ENCODE measurements at regions not wholly inside any gene's neighbourhood (a gene's known extent, or its start where the extent isn't known, plus 50 kb on each side); places are given as distances from the start of the nearest gene placed in this dataset.
A peak's percentile ranks its signal among the peaks of the same experiment; 100 is the strongest.

DNA sequence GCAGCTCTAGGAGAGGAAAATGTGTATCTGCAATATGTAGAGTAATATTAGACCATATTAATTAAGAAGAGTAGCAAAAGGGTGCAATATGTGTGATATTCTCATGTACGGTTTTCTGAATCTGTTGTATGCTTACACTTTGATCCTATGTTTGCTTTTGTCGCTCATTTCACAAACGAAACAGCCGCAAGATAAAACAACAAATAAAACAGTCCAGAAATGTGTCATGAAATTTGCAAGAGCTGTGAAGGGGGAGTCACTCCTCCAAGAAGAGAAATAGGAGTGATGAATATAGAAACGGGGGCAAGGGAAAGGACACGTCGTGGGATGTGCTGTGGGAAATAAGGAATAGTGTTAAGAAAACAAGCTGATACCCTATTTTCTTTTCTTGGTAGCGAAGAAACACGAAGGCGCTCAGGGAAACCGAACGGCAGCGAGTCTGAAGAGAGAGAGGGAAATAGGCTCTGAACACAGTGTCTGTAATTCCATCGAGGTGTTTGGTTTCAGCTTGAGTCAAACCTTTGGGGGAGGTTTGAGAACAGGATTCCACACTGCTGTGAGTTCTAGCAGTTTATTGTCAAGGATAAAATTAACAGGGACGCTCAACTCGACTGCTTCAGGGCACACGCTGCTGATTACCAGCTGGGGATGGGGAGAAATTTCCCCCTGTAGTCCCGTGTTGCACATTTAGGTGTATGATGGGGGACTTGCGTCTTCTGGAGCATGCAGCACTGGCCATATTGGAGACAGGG, 595.6 kb upstream of the TENM3 start:
- ATAC-seq (no peak), DNase-seq (no peak)
- H3K4me1 ChIP-seq (ENCODE audit: control insufficient read depth, insufficient read depth, low read length) = no peaks in the 10 kb centered on the region
- no peak overlapping the region for H3K4me3 ChIP-seq (ENCODE audit: low read length)
- H3K9me3 ChIP-seq (ENCODE audit: control insufficient read depth, low read length) = no peaks in the 10 kb centered on the region
- WGBS = 53% methylated on average over 19 of the region's 19 CpGs
- H3K27me3 ChIP-seq (ENCODE audit: control insufficient read depth, insufficient read depth) = no peaks in the 10 kb centered on the region
- intact Hi-C loops (cut with DNase I) = no loop called here
- no peak overlapping the region for H3K27ac ChIP-seq (ENCODE audit: low read length)

DNA sequence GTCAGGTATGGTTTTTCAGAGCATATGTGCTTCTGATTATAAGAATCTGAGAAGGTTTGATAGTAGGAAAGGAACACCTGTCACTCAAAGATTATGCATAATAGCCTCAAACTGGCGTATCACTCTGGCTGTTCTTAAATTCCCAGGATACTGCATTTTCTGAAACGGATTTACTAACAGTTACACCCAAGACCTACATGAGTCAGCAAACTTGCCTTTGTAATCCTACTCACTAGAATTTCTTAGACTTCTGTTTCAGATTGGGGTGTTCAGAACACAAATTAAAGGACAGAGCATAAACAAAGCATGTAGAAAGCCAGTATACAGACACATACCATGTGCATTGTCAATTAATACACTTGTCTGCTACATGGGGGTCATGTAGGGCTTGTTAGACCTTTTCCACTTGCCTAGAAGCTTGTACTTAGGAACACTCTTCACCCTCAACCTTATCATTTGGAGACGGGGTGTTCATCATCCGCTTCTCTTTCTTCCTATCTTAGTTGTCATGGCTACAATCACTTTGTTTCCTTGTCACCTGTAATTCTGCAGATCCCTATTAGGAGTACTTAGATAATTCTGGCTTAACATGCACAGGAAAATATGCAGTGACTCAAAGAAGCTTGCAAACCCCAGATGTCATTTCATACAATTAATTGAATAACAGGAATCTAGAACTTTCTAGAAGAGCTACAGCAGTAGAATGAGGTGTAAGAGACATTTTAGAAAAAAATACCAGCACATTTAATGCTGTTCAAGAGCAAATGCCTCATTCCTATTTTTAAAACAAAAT, 593.0 kb upstream of the TENM3 start:
- Histone ChIP-seq H3K4me1 (ENCODE audit: control insufficient read depth, insufficient read depth, low read length) (no peaks in the 10 kb centered on the region), H3K27ac (ENCODE audit: low read length) (no peak overlapping the region), H3K27me3 (ENCODE audit: control insufficient read depth, insufficient read depth) (no peaks in the 10 kb centered on the region), H3K4me3 (ENCODE audit: low read length) (no peak overlapping the region), H3K9me3 (ENCODE audit: control insufficient read depth, low read length) (no peaks in the 10 kb centered on the region)
- 43% methylated on average over 4 of the region's 4 CpGs for WGBS
- ATAC-seq (no peak), DNase-seq (no peak)
- intact Hi-C loops (cut with DNase I) = no loop called here

- no peaks in the 10 kb centered on the region for H3K9me3 ChIP-seq (ENCODE audit: control insufficient read depth, low read length)
- ATAC-seq = no peak
- 88% methylated on average over 5 of the region's 5 CpGs for WGBS
- intact Hi-C loops (cut with DNase I) = no loop called here
- H3K27me3 ChIP-seq (ENCODE audit: control insufficient read depth, insufficient read depth) = no peaks in the 10 kb centered on the region
- H3K27ac ChIP-seq (ENCODE audit: low read length) = no peak overlapping the region
- H3K4me3 ChIP-seq (ENCODE audit: low read length) = no peak overlapping the region
- no peaks in the 10 kb centered on the region for H3K4me1 ChIP-seq (ENCODE audit: control insufficient read depth, insufficient read depth, low read length)
- no peak for DNase-seq
These were observed 586.5 kb upstream of the TENM3 start for GRCh38 chr4:181656748-181657147.

GRCh38 chr4:181659202-181659601, 584.0 kb upstream of the TENM3 start:
- no peaks in the 10 kb centered on the region for H3K9me3 ChIP-seq (ENCODE audit: control insufficient read depth, low read length)
- no peaks in the 10 kb centered on the region for H3K4me1 ChIP-seq (ENCODE audit: control insufficient read depth, insufficient read depth, low read length)
- H3K27ac ChIP-seq (ENCODE audit: low read length) = no peak overlapping the region
- DNase-seq (no peak), ATAC-seq (no peak)
- H3K27me3 ChIP-seq (ENCODE audit: control insufficient read depth, insufficient read depth) = no peaks in the 10 kb centered on the region
- intact Hi-C loops (cut with DNase I) = no loop called here
- 61% methylated on average over 3 of the region's 3 CpGs for WGBS
- H3K4me3 ChIP-seq (ENCODE audit: low read length) = no peak overlapping the region

DNA sequence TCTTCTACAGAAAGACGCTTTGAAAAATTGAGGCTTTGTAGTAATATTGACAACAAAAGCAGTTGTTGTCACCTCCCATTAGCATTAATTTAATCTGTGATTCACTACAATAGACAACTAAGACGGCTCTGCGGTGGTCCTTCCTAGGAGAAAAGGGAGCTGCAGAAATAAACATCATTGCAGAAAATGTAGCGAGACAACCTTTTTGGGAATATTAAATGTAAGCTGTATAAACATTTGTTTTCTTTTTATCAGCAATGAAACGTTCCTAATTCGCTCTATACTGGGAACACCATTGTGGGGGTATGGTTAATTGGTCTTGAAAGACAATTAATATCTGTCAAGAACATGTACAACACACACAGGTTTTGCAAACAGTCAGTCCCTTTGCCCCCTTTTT, 583.3 kb upstream of the TENM3 start:
- H3K9me3 ChIP-seq (ENCODE audit: control insufficient read depth, low read length) = no peaks in the 10 kb centered on the region
- intact Hi-C loops (cut with DNase I) = no loop called here

GRCh38 chr4:181661090-181661489, 582.1 kb upstream of the TENM3 start:
- DNase-seq (no peak), ATAC-seq (no peak)
- Histone ChIP-seq H3K4me3 (ENCODE audit: low read length) (no peak overlapping the region), H3K4me1 (ENCODE audit: control insufficient read depth, insufficient read depth, low read length) (no peaks in the 10 kb centered on the region), H3K27ac (ENCODE audit: low read length) (no peak overlapping the region), H3K9me3 (ENCODE audit: control insufficient read depth, low read length) (no peaks in the 10 kb centered on the region), H3K27me3 (ENCODE audit: control insufficient read depth, insufficient read depth) (no peaks in the 10 kb centered on the region)
- intact Hi-C loops (cut with DNase I) = no loop called here
- WGBS = 75% methylated on average over 4 of the region's 4 CpGs

More for the DNA sequence above, 583.3 kb upstream of the TENM3 start:
- no peak overlapping the region for H3K4me3 ChIP-seq (ENCODE audit: low read length)
- H3K4me1 ChIP-seq (ENCODE audit: control insufficient read depth, insufficient read depth, low read length) = no peaks in the 10 kb centered on the region
- 73% methylated on average over 6 of the region's 6 CpGs for WGBS
- no peak for ATAC-seq
- DNase-seq = no peak
- H3K27ac ChIP-seq (ENCODE audit: low read length) = no peak overlapping the region
- no peaks in the 10 kb centered on the region for H3K27me3 ChIP-seq (ENCODE audit: control insufficient read depth, insufficient read depth)

- no peak overlapping the region for H3K27ac ChIP-seq (ENCODE audit: low read length)
- H3K4me1 ChIP-seq (ENCODE audit: control insufficient read depth, insufficient read depth, low read length) = no peaks in the 10 kb centered on the region
- intact Hi-C loops (cut with DNase I) = no loop called here
- no peak overlapping the region for H3K4me3 ChIP-seq (ENCODE audit: low read length)
- ATAC-seq = no peak
- H3K9me3 ChIP-seq (ENCODE audit: control insufficient read depth, low read length) = no peaks in the 10 kb centered on the region
- no peaks in the 10 kb centered on the region for H3K27me3 ChIP-seq (ENCODE audit: control insufficient read depth, insufficient read depth)
- DNase-seq = no peak
- WGBS = 5% methylated on average over 2 of the region's 2 CpGs
These were observed 581.3 kb upstream of the TENM3 start for GRCh38 chr4:181661923-181662322.

- intact Hi-C loops (cut with DNase I) = no loop called here
- 15% methylated on average over 3 of the region's 3 CpGs for WGBS
- H3K4me3 ChIP-seq (ENCODE audit: low read length) = no peak overlapping the region
- H3K27ac ChIP-seq (ENCODE audit: low read length) = no peak overlapping the region
- H3K27me3 ChIP-seq (ENCODE audit: control insufficient read depth, insufficient read depth) = no peaks in the 10 kb centered on the region
- DNase-seq (peak in 1 of 3 donors; percentile 42), ATAC-seq (no peak)
- no peaks in the 10 kb centered on the region for H3K9me3 ChIP-seq (ENCODE audit: control insufficient read depth, low read length)
- H3K4me1 ChIP-seq (ENCODE audit: control insufficient read depth, insufficient read depth, low read length) = no peaks in the 10 kb centered on the region
These were observed 580.8 kb upstream of the TENM3 start for GRCh38 chr4:181662383-181662782.

GRCh38 chr4:181670506-181670905, 572.7 kb upstream of the TENM3 start:
- DNase-seq (no peak), ATAC-seq (no peak)
- H3K9me3 ChIP-seq (ENCODE audit: control insufficient read depth, low read length) = no peaks in the 10 kb centered on the region
- H3K4me1 ChIP-seq (ENCODE audit: control insufficient read depth, insufficient read depth, low read length) = no peaks in the 10 kb centered on the region
- H3K27me3 ChIP-seq (ENCODE audit: control insufficient read depth, insufficient read depth) = no peaks in the 10 kb centered on the region
- intact Hi-C loops (cut with DNase I) = no loop called here
- H3K27ac ChIP-seq (ENCODE audit: low read length) = no peak overlapping the region
- WGBS = 84% methylated on average over 2 of the region's 2 CpGs
- H3K4me3 ChIP-seq (ENCODE audit: low read length) = no peak overlapping the region

GRCh38 chr4:181671672-181672071, 571.5 kb upstream of the TENM3 start:
- DNase-seq = no peak
- no peak overlapping the region for H3K4me3 ChIP-seq (ENCODE audit: low read length)
- ATAC-seq = no peak
- no peaks in the 10 kb centered on the region for H3K27me3 ChIP-seq (ENCODE audit: control insufficient read depth, insufficient read depth)
- intact Hi-C loops (cut with DNase I) = no loop called here
- no peak overlapping the region for H3K27ac ChIP-seq (ENCODE audit: low read length)
- no peaks in the 10 kb centered on the region for H3K9me3 ChIP-seq (ENCODE audit: control insufficient read depth, low read length)
- 87% methylated on average over 2 of the region's 2 CpGs for WGBS
- H3K4me1 ChIP-seq (ENCODE audit: control insufficient read depth, insufficient read depth, low read length) = no peaks in the 10 kb centered on the region

- 80% methylated on average over 2 of the region's 2 CpGs for WGBS
- no peak for DNase-seq
These were observed 570.5 kb upstream of the TENM3 start for GRCh38 chr4:181672751-181673150.

More at GRCh38 chr4:181672751-181673150, 570.5 kb upstream of the TENM3 start:
- no peaks in the 10 kb centered on the region for H3K9me3 ChIP-seq (ENCODE audit: control insufficient read depth, low read length)
- no peak for ATAC-seq
- intact Hi-C loops (cut with DNase I) = no loop called here
- no peak overlapping the region for H3K27ac ChIP-seq (ENCODE audit: low read length)
- H3K27me3 ChIP-seq (ENCODE audit: control insufficient read depth, insufficient read depth) = no peaks in the 10 kb centered on the region
- no peak overlapping the region for H3K4me3 ChIP-seq (ENCODE audit: low read length)
- no peaks in the 10 kb centered on the region for H3K4me1 ChIP-seq (ENCODE audit: control insufficient read depth, insufficient read depth, low read length)
